ENCODE measurements at regions not wholly inside any gene's neighbourhood (a gene's known extent, or its start where the extent isn't known, plus 50 kb on each side); places are given as distances from the start of the nearest gene placed in this dataset.

DNA sequence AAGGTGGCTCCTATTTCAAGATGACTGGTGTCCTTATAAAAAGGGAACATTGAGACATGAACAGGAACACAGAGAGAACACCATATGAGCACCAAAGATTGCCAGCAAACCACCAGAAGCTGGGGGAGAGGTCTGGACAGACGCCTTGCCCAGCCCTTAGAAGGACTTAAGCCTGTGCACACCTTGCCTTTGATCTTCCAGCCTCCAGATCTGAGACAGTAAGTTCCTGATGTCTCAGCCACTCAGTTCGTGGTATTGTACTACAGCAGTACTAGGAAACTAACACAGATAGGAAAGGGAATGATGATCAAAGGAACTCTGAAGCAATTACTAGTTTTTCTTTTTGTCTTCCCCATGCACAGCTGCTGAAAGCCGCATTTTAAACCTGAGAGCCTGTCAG is 137.3 kb upstream of the FHL2 start:
- TF ChIP-seq POLR2A (IDR thresholded peaks at IDR 0.05; ENCODE audit: low read length) (no peak), GATA1 (IDR thresholded peaks at IDR 0.05; ENCODE audit: low read depth, low read length) (no peak)

Measured in erythroblast (primary cell).